ENCODE measurements at regions not wholly inside any gene's neighbourhood (a gene's known extent, or its start where the extent isn't known, plus 50 kb on each side); places are given as distances from the start of the nearest gene placed in this dataset.
"Not testable (repeated sequence)": the region's sequence is repeated elsewhere in the genome, so short reads cannot be mapped to it uniquely, and the experiment has no call there.

DNA sequence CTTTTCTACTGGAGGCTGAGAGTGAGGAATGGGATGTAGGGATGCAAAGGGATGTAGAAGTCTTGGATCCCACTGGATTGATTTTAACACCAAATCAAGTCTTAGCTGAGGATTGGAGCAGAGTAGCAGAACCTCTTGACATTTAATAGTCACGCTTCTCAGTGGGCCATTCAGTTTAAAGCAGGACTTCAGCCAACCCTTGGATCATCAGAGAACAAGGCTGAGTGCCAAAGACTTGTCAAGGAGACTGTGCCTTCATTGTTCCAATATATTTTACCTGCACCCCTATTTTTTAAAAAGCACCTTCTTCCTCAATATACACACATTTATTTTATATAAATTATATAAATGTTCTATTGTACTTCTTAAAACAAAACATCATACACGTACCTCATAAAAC, 242.4 kb upstream of the ST6GAL2 start:
- no peak for DNase-seq

- DNase-seq: no peak
Measured at GRCh38 chr2:107132070-107132469, 246.1 kb upstream of the ST6GAL2 start.

DNA sequence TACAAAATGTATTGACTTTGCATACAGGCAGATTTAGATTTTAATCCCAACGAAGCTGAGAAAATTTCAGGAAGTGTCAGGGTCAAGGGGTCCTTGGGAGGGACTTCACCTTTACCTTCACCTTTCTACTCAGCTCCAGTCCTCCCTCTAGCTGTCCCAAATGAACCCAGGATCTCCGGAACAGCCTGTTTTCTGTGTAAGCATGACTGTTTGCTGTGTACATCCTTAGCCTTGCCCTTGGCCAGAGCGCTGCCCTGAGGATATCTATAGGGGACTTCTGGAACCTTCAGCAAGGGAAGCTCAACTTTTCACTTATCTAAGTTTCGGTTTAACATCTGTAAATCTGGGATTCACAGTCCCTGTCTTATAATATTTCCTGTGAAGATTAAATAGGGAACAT, 246.8 kb upstream of the ST6GAL2 start:
- DNase-seq: no peak

DNA sequence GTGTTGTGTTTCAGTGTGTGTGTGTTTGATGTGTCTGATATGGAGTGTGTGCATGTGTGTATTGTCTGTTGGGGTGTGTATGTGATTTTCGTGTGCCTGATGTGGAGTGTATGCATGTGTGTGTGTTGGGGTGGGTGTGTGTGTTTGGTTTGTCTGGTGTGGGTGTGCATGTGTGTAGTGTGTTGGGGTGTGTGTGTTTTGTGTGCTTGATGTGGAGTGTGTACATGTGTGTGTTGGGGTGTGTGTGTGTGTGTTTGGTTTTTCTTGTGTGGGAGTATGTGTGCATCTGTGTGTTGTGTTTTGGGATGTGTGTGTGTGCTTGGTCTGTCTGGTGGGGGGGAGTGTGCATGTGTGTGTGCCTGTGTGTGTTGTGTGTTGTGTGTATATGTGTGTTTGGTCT, 247.4 kb upstream of the ST6GAL2 start:
- DNase-seq: no peak

- no peak for DNase-seq
Measured at GRCh38 chr2:107136733-107137132, 250.8 kb upstream of the ST6GAL2 start.

- DNase-seq: no peak
Measured at GRCh38 chr2:107137706-107138105, 251.7 kb upstream of the ST6GAL2 start.

- DNase-seq: no peak
Measured at GRCh38 chr2:107146181-107146580, 260.2 kb upstream of the ST6GAL2 start.

DNA sequence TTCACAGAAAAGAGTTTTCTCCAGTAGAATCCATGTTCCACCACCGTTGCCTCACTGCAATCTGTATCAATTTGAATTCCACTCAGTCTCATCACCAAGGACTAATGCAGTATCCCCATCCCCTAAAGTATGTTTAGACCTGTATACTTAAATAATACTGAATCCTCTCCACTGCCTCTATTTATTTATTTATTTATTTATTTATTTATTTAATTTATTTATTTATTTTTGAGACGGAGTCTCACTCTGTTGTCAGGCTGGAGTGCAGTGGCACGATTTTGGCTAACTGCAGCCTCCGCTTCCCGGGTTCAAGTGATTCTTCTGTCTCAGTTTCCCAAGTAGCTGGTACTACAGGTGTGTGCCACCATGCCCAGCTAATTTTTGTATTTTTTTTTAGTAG, 260.7 kb upstream of the ST6GAL2 start:
- DNase-seq: not testable (repeated sequence)

GRCh38 chr2:107148055-107148454, 262.1 kb upstream of the ST6GAL2 start:
- DNase-seq: no peak

GRCh38 chr2:107148496-107148895, 262.5 kb upstream of the ST6GAL2 start:
- no peak for DNase-seq

DNA sequence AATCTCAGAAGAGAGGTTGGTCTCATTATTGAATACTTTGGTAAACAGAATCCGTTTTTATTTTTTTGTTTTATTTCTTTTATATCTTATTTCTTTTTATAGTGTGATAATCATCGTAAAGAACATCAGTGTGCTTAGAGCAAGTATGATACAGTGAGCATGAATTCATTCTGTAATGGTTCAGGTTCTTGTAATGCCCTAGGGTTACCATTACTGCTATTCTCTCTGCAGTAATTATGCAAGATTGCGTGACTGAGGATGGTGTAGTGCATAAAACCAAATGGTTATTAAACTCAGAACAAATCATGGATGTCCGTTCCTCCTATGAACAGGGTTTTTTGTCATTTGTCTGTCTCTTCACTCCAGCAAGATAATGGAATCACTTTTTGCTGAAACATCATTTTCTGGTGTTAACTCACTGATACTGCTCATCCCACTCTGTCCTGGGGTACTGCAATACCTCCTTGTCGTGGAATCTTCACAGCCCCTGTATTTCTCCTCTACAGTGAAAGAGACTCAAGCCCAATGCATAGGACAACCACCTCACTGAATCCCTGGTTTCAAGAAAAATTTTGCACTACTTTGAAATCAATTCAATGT, 274.8 kb upstream of the ST6GAL2 start:
- DNase-seq: no peak

DNA sequence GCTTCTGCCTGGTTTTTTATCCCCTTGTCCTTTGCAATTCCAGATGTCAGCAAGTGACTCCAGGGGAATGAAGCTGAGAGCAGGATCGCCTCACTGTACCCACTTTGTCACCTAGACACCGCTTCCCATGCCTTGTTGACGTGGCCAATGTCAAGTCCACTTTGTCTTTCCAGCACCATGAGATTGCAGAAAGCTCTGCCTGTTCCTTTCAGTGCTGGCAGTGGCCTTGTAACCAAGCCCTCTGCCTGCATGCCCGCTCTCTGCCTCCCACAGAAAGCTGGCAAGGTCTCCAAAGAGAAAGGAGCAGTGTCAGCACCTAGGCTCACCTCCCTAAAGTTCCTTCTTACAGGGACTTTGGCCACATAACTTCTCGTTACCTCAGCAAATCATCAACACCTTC, 282.2 kb upstream of the ST6GAL2 start:
- no peak for DNase-seq

- DNase-seq: no peak
Measured at GRCh38 chr2:107174171-107174570, 288.2 kb upstream of the ST6GAL2 start.

DNA sequence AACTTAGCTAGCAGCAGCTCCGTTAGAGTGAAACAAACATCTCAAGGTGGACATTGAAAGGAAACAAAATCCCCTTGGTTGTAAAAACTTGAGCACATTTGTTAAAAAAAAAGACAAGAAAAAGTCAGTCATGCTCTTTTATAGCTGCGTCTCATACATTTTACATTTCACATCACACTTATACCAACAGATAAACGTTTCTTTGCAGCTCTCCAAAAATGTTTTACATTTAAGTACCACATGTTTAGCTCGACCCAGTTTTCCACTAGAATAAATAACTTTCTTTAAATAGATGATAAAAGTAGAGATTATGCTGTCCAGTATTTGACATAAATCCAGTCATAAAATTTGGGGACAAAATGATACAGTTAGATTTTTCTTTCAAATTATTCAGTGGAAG, 297.0 kb upstream of the ST6GAL2 start:
- DNase-seq: no peak

GRCh38 chr2:107187870-107188269, 301.9 kb upstream of the ST6GAL2 start:
- DNase-seq: no peak

DNA sequence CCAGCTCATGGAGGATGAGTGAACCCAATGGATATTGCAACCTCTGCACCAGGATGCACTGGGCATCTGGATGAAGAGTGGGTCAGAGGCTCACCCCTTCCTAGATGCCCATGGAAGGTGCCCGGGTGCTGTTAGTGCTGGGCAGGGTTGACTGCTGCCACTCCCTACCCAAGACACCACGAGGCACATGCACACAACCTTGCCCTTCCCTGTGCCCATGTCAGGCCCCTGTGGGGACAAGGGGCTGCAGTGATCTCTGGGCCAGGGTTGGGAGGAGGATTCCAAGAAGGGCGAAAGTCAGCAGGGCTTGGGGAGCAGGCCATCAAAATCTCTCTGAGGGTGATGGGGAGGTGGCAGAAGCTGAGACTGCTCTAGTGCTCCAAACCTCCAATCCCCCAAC, 309.7 kb upstream of the ST6GAL2 start:
- DNase-seq: no peak

DNA sequence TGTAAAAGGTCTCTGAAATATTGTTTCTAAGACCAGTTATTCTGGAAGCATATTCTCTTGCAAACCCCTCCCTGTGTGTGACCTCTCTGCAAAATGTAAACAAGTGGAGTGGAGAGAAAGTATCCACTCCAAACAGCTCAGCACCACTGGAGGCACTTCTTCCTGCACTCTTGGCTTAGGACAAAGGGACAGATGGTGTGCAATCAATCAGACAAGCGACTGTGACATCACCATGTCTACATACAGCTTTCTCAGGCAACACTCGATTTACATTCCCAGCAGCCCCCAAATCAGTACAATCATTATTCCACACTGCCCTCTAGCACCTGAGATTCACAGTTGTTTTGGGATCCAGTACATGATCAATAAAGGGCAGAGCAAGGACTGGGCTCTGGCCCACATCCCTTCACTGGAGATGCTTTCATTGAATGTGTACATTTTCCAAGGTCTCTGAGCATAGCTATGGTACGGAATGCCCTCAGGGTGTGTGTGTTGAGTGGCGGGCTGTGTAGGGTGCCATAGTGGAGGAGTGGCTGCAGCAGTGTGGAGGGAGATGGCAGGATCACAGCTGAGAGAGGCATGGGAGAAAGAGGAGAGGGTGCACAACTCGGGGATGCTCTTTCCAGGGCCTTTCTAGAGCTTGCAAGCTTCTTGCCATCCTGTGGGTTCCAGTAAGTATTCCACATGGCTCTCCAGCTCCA, 311.8 kb upstream of the ST6GAL2 start:
- no peak for DNase-seq

- DNase-seq: no peak
Measured at GRCh38 chr2:107202962-107203591, 317.1 kb upstream of the ST6GAL2 start.

DNA sequence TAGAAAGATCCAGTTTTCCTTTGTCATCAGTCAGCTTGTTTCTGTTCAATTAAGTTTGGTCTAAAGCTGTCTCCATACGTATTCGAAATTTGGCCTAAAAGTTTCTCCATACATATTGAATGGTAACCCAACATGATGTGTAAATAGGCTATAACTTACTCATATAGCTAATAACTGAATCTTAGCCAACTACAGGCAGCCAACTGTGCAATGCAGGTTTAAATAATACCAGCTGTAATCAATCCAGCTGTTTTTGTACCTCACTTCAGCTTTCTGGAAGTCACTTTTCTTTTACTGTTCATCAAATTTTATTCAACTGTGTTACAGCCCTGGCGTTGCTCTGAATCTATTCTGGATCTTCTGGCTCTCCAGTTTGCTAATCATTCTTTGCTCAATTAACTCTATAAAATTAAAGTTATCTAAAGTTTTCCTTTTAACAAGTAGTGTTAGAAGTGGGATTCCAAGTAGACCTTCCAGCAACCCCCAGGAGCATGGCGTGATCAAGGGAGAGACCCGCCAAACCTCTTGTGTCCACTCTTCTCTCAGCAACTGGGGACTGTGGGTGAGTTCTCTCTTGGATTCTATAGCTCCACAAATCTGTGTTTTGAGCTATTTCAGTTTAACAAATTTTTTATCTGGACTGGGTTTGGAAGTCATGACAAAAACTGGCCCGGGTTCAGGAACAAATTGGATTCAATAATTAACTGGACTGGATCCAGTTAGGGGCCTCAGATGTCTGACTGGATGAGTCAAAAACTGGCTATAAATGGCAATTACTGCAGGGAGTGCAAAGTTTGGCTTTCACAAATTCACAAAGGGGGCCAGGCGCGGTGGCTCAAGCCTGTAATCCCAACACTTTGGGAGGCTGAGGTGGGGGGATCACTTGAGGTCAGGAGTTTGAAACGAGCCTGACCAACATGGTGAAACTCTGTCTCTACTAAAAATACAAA, 329.7 kb upstream of the ST6GAL2 start:
- DNase-seq: no peak

GRCh38 chr2:107218208-107218607, 332.2 kb upstream of the ST6GAL2 start:
- DNase-seq: no peak

DNA sequence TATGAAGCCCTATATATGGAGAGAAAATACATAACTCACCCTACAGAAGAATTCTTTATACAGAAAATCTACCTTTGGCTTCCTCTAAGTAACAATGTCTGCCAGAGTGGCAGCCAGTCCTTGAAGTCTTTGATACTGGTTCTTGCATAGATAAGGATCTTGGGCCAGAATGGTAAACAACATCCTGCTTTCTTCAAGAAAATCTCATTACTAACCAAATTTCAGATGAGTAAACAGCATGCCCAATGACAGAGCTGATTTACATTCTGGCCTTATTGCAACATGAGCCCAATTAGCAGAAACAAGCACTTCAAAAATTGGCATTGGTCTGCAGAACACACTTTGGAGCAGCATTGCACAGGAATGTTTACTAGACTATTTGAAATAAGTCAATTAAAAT, 336.5 kb upstream of the ST6GAL2 start:
- no peak for DNase-seq

- DNase-seq: no peak
Measured at GRCh38 chr2:107235491-107236254, 349.7 kb upstream of the ST6GAL2 start.

DNA sequence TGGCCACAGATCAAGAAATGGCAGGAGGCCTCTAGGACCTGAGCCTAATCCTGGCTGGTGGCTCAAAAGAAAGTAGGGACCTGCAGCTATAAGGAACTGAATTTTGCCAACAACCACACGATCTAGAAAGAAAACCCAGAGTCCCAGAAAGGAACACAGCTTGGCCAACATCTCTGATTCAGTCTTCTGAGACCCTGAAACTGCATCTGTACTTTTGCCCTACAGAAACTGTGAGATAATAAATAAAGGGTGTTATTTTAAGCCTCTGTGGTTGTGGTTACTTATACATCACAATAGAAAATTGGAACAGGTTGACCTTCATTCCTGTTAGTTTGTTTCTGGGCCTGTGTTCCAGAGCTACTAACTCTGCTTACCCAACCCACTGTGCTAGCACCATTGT, 356.8 kb upstream of the ST6GAL2 start:
- DNase-seq: no peak

Measured in NCI-H1048 (cell line).